ENCODE measurements at regions not wholly inside any gene's neighbourhood (a gene's known extent, or its start where the extent isn't known, plus 50 kb on each side); places are given as distances from the start of the nearest gene placed in this dataset.

GRCh38 chr1:187685333-187685732 is 856.6 kb downstream of the PLA2G4A start:
- Histone ChIP-seq H3K27me3 (ENCODE audit: control insufficient read depth in 4 of 4, insufficient read depth in 4 of 4, low read length in 3 of 4) (no peaks in the 10 kb centered on the region), H3K4me3 (ENCODE audit: low read depth in 1 of 3, low read length in 3 of 3) (no peak overlapping the region), H3K36me3 (ENCODE audit: control insufficient read depth in 4 of 4, insufficient read depth in 3 of 4, low read depth in 1 of 4, low read length in 3 of 4) (no peaks in the 10 kb centered on the region), H3K9ac (ENCODE audit: low read depth in 1 of 2, low read length in 2 of 2) (no peak overlapping the region), H3K9me3 (ENCODE audit: control insufficient read depth in 4 of 4, low read length in 3 of 4) (no peaks in the 10 kb centered on the region), H3K4me1 (ENCODE audit: control insufficient read depth in 4 of 4, insufficient read depth in 4 of 4, low read length in 3 of 4) (no peaks in the 10 kb centered on the region), H3K27ac (ENCODE audit: low read depth in 1 of 2, low read length in 2 of 2) (no peak overlapping the region)
- TF ChIP-seq FOXA2 (IDR thresholded peaks at IDR 0.05) = no peak
- no peak for TF ChIP-seq ZBTB33 (IDR thresholded peaks at IDR 0.05)
- no peak for TF ChIP-seq CTCF (IDR thresholded peaks at IDR 0.05; ENCODE audit: low read depth, low read length, missing input control)
- no peak for TF ChIP-seq FOXA1 (IDR thresholded peaks at IDR 0.05)
- TF ChIP-seq YY1 (IDR thresholded peaks at IDR 0.05) = no peak
- TF ChIP-seq REST (IDR thresholded peaks at IDR 0.05) = no peak
- no peak for TF ChIP-seq TAF1 (conservative IDR thresholded peaks at IDR 0.05)
- TF ChIP-seq RAD21 (IDR thresholded peaks at IDR 0.05) = no peak
- no peak for TF ChIP-seq NR2F2 (IDR thresholded peaks at IDR 0.05)
- TF ChIP-seq RXRA (IDR thresholded peaks at IDR 0.05) = no peak
- TF ChIP-seq HNF4A (conservative IDR thresholded peaks at IDR 0.05) = no peak
- no peak for TF ChIP-seq EGR1 (IDR thresholded peaks at IDR 0.05; ENCODE audit: low read depth in 2 of 2)
- no peak for TF ChIP-seq MAX (IDR thresholded peaks at IDR 0.05)
- no peak for TF ChIP-seq HNF4G (IDR thresholded peaks at IDR 0.05)
- DNase-seq (ENCODE audit: low spot score) = no peak

GRCh38 chr1:187689129-187689528 is 860.4 kb downstream of the PLA2G4A start:
- Histone ChIP-seq H3K27me3 (ENCODE audit: control insufficient read depth in 4 of 4, insufficient read depth in 4 of 4, low read length in 3 of 4) (no peaks in the 10 kb centered on the region), H3K36me3 (ENCODE audit: control insufficient read depth in 4 of 4, insufficient read depth in 3 of 4, low read depth in 1 of 4, low read length in 3 of 4) (no peaks in the 10 kb centered on the region), H3K4me3 (ENCODE audit: low read depth in 1 of 3, low read length in 3 of 3) (no peak overlapping the region), H3K4me1 (ENCODE audit: control insufficient read depth in 4 of 4, insufficient read depth in 4 of 4, low read length in 3 of 4) (peaks cover 0 to 6% (median 0%) of the 10 kb centered on the region in 4 donors), H3K27ac (ENCODE audit: low read depth in 1 of 2, low read length in 2 of 2) (no peak overlapping the region), H3K9ac (ENCODE audit: low read depth in 1 of 2, low read length in 2 of 2) (no peak overlapping the region), H3K9me3 (ENCODE audit: control insufficient read depth in 4 of 4, low read length in 3 of 4) (no peaks in the 10 kb centered on the region)
- TF ChIP-seq ATF3 (IDR thresholded peaks at IDR 0.05) = no peak
- no peak for TF ChIP-seq JUND (IDR thresholded peaks at IDR 0.05)
- TF ChIP-seq NR2F2 (IDR thresholded peaks at IDR 0.05) = no peak
- TF ChIP-seq SP1 (IDR thresholded peaks at IDR 0.05) = no peak
- no peak for TF ChIP-seq GABPA (IDR thresholded peaks at IDR 0.05 in 1 of 2, conservative IDR thresholded peaks at IDR 0.05 in 1 of 2)
- TF ChIP-seq ZBTB33 (IDR thresholded peaks at IDR 0.05) = no peak
- no peak for TF ChIP-seq RXRA (IDR thresholded peaks at IDR 0.05)
- TF ChIP-seq TAF1 (conservative IDR thresholded peaks at IDR 0.05) = no peak
- TF ChIP-seq RAD21 (IDR thresholded peaks at IDR 0.05) = no peak
- TF ChIP-seq HNF4A (conservative IDR thresholded peaks at IDR 0.05) = no peak
- TF ChIP-seq FOXA1 (IDR thresholded peaks at IDR 0.05) = no peak
- DNase-seq (ENCODE audit: low spot score) = no peak

All from liver (tissue), 7 donors.